T47D (cell line): ENCODE measurements at regions not wholly inside any gene's neighbourhood (a gene's known extent, or its start where the extent isn't known, plus 50 kb on each side); places are given as distances from the start of the nearest gene placed in this dataset.
"Not testable (repeated sequence)": the region's sequence is repeated elsewhere in the genome, so short reads cannot be mapped to it uniquely, and the experiment has no call there.

Source experiments
- DNase-seq, 2 experiments: peaks; one replicate each; pipeline versions ENCODE4 v3.0.0 to v3.0.0-alpha.2; 2011 to 2012; ENCODE audit warnings: low read depth in 1 of 2, low spot score in 1 of 2
- JUND ChIP-seq: IDR thresholded peaks from 2 replicates; pipeline ENCODE4 v1.6.1; 2012; ENCODE audit warnings: low read depth
- in situ Hi-C: cut with HindIII; loops from 2 replicates; pipeline ENCODE4 v1.10.0; 2016; ENCODE audit warnings: low sequenced_read_pairs, low pct_unique_long_range_greater_than_20kb

DNA sequence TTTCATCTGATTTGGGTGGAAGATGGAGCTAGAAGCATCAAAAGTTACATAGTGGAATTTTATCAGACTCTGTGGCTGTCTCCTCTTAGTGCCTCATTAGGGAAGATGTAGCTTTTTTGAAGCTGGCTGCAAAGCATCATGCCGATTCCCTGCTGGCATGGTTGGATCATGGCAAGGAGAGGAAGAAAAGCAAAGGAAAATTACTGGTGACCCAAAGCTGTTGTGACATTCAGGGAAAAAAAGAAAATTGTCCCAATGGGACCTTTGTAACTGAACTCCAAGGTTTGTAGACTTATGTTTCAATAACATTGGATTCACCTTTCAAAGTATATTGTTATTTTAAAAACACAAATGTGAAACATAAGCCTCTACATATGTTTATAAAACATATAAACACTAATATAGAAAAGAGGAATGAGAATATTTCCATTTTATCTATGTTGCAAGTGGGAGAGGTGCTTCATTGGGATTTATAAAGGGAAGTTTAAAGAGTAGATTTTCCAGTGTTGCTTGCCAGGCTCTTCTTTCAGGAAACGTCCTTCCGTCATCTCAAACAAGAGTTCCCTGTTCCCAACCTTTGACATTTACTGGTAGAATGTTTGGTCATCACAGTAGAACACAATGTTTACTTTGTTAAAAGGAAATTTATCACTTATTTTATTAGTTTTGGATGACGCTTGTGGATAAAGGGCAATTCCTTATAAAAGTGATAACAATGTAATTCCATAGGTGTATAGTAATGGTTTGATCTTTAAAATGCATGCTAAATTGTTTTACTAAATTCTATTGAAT is 190.1 kb upstream of the GPRIN3 start:
- in situ Hi-C loops, result no loop called here
- no peak for DNase-seq
- no peak for TF ChIP-seq JUND

DNA sequence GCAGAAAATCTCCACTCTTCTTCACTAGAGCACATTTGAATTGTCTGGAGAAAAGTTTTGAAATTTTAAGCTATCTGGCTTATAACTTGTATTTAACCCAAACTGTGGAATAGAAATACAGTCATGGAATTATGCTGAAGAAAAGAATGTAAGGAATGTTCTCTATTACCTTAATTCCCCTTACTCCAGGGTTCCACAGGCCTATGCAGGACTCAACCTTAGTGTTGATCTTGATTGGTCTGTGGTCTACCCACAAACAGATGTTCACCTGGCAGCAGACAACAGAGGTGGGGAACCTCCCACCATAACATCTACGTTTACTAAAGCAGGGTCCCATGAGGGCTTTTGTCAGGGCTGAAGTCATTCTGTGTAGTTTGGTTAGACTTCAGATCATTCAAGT is 189.3 kb upstream of the GPRIN3 start:
- in situ Hi-C loops, result no loop called here
- no peak for DNase-seq
- TF ChIP-seq JUND, result no peak

DNA sequence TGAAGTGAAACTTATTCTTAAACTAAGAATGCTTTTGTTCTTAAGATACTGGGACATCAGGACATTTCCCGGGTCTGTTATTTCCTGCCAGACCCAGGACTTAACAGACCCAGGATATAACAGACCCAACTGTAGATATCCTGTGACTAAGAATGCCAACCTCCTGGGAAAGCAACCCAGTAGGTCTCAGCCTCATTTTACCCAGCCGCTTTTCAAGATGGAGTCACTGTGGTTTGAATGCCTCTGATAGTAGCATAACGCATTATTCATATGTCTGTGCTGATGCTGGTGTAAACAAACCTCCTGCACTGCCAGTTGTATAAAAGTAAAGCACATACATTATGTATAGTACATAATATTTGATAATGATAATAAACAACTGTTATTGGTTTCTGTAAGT is 185.8 kb upstream of the GPRIN3 start:
- no peak for TF ChIP-seq JUND
- in situ Hi-C loops, result no loop called here

DNA sequence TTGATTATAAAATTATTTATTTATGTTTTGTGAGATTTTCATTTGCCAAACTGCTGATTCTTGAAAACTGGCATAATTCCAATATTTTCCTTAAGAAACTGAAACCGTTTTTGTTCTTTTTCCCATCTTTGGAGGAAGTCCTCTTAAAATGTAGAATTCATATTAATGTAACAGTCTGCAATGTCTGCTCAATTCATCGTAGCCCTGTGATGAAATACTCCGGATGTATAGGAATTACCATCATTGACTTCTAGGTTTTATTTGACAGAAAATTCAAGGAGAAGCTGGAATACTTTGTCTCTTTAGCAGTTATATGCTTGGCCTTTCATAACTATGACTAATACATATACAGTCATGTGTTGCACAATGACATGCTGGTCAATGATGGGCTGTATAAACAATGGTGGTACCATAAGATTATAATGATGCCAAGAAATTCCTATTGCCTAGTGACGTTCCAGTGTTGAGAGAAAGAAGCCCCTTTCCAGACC is 185.0 kb upstream of the GPRIN3 start:
- in situ Hi-C loops, result no loop called here
- DNase-seq, result no peak
- no peak for TF ChIP-seq JUND

More for the DNA sequence above, 185.8 kb upstream of the GPRIN3 start:
- no peak for DNase-seq

DNA sequence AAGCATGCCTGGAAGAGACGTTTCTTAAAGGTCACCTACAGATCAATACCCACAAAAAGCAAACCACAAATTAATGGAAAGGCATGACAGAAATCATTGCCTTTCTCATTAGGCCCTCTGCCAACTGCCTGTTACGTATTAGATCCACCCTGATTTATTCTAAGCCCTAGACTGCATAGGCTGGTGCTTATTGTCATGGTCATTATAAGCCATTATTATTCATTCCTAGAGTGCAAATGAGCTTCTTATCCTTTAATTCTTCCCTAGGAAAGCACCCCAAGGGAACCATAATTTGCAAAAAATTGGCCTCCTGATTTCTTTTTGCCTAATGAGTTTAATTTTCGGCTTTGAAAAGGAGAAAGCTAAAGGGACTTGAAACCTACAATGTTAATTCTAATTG is 184.2 kb upstream of the GPRIN3 start:
- no peak for DNase-seq
- in situ Hi-C loops, result no loop called here

DNA sequence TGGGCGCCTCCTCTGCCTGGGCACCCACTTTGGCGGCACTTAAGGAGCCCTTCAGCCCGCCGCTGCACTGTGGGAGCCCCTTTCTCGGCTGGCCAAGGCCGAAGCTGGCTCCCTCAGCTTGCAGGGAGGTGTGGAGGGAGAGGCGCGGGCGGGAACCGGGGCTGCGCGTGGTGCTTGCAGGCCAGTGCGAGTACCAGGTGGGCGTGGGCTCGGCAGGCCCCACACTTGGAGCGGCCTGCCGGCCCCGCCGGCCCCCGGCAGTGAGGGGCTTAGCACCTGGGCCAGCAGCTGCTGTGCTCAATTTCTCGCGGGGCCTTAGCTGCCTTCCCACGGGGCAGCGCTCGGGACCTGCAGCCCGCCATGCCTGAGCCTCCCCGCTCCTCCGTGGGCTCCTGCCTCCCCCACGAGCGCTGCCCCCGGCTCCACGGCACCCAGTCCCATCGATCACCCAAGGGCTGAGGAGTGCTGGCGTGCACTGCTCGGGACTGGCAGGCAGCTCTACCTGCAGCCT is 182.4 kb upstream of the GPRIN3 start:
- in situ Hi-C loops, result not testable (repeated sequence)

More for the DNA sequence above, 184.2 kb upstream of the GPRIN3 start:
- no peak for TF ChIP-seq JUND

DNA sequence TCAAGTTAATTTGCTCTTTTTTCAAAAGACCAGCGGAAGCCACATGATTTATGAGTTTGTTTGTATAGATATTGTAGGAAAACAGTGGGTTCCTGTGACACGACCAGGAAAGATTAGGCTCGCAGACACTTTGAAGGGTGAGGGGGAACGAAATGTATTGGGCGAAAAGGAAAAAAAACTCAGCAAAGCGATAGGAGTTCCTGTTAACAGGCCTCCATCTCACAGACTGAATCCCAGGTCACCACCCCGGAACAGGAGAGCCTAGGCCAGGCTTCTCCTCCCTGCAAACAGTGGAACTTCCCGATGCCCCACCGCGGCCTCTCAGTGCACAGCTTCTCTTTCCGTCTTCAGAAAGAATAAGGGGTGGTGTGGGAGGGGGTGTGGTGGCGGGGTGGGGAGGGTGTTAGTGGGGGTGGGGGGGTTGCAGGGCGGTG is 181.8 kb upstream of the GPRIN3 start:
- TF ChIP-seq JUND, result no peak
- DNase-seq, result no peak
- in situ Hi-C loops, result no loop called here

More for the DNA sequence above, 182.4 kb upstream of the GPRIN3 start:
- not testable (repeated sequence) for DNase-seq

DNA sequence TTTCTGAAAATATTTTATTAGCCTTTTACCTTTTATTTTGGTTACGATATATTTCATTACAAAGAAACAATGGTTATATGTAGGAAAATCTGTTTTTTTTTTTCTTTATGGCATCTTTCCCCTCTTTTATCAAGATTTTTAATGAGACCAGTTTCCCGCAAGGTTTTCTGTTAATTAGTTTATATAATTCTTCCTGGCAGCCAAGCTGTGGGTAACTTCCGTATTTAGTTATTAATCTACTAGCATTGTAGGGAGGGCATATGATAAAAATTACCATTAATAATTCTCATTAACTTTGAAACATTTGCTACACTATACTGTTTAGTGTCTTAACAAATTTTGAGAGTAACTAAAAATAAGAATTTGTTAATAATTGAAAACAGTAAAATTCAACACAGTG is 181.1 kb upstream of the GPRIN3 start:
- TF ChIP-seq JUND, result no peak
- no peak for DNase-seq
- in situ Hi-C loops, result no loop called here

DNA sequence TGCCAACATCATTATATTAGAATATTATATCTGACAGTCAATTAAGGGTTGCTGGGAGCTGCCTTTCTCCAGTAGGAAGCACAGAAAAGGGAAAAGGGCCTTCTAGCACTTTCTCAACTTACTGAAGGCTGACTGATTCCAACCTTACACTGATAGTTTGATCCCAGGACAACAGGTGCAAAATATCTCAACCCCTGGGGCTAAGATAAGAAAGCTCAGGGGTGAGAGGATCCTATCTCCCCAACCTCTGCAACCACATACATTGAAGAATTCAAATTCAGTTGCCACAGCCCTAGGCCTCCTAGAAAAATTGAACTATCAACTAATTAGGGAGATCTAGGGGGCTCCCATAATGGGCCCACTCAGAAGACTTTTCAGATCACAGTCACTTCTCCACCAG is 179.1 kb upstream of the GPRIN3 start:
- in situ Hi-C loops, result no loop called here
- no peak for DNase-seq
- TF ChIP-seq JUND, result no peak

DNA sequence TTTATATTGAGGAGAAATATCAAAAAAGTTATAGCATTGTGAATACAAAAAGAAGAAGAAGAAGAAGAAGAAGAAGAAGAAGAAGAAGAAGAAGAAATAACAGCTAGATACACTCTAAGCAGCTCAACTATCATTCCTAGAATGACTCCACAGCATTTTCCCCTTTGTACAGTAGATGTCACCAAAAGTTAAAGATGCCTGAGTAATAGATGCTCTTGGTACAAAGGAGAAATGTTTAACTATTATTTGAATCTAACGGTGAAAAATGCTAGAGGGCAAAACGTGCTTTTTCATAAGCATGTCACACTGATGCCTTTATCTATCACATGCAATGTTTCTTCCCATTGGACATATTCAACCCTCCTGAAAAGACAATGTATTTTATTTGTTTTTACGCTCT is 178.4 kb upstream of the GPRIN3 start:
- no peak for TF ChIP-seq JUND
- in situ Hi-C loops, result no loop called here
- DNase-seq, result peak; percentile 4 to 27

DNA sequence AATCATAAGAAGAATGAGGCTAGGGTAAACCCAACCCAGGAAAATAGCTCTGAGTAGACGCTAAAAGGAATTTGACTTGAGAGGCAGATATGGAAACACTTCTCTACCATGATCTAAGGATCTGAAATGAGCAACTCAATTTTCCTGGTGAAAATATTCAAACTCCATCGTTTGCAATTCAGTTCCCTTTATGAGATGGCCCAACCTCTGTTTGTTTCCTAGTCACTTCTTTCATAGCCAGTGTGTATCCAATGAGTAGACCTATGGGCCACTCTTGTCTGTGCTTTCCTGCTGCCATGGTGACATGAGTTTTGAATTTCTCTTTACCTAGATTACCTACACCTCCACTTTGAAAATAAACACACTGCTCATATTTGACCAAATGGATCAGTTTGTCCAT is 176.2 kb upstream of the GPRIN3 start:
- TF ChIP-seq JUND, result no peak
- in situ Hi-C loops, result no loop called here

DNA sequence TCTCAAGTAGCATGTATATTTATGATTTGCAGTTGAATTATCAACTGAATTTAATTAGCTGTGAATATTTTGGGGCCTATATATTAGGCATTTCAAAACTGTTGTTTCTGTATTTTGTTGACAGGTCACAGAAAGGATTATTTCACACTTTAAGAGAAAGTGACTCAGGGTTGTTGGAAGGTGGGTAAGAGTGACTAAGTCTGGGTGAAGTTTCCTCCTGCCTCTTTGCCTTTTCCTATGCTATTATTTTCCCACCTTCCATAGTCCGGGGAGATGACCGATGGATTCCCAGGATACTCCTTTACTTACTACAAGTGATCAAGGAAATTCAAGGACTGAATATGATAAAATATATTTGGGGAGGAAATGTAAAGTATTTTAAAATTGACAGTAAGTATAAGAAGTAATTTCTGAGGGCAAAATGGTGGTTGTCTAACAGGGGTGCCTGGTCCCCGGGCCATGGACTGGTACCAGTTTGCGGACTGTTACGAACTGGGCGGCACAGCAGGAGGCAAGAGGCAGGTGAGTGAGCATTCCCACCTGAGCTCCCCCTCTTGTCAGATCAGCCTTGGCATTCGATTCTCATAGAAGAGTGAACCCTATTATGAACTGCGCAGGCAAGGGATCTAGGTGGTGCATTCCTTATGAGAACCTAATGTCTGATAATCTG is 175.5 kb upstream of the GPRIN3 start:
- DNase-seq, result no peak
- in situ Hi-C loops, result no loop called here
- TF ChIP-seq JUND, result no peak

More for the DNA sequence above, 176.2 kb upstream of the GPRIN3 start:
- DNase-seq, result no peak

DNA sequence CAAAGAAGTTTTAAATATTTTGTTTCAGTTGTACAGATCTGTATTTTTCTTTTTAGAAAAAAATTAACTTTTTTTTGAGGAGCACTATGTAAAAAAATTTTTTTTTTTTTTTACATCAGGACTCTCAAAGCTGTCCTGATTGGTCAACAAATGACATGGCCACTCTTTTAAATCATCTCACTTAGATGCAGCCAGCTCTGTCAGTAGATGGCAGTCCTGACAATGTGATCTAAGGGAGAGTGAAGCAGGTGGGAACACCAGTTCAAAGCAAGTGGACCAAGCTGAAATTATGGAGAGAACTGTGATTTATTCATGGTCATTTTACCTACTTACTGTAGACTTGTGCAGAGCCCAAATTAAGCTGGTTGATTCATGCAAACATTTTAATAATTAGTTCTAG is 174.7 kb upstream of the GPRIN3 start:
- in situ Hi-C loops, result no loop called here
- DNase-seq, result peak; percentile 13 to 56
- no peak for TF ChIP-seq JUND
